ENCODE measurements at regions not wholly inside any gene's neighbourhood (a gene's known extent, or its start where the extent isn't known, plus 50 kb on each side); places are given as distances from the start of the nearest gene placed in this dataset.

DNA sequence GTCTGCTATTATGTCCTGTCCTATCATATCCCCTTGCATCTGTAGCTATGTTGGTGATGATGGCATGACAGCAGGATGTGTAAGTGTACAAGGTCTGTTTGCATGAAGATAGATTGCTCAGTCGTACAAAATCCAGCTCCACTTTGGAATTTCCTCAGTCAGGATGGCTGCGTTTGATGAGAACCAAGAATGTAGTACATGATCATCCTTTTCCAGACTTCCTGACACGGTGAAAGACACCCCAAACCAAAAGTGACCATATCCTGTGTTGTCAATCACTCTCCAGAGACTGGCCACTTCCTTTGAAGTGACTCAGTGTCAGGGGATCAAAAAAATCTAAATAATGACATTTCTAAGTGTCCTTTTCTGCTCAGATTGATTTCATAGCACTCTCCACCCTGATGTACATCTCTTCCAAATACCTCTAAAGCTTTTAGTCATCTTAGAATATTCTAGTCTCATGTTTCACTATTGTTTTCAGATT is 213.4 kb downstream of the PLK2 start:
- DNase-seq, result no peak

GRCh38 chr5:58245476-58245840 is 214.4 kb downstream of the PLK2 start:
- DNase-seq, result no peak

GRCh38 chr5:58244819-58245475 is 214.9 kb downstream of the PLK2 start:
- no peak for DNase-seq

- no peak for DNase-seq
These were observed 218.5 kb downstream of the PLK2 start for GRCh38 chr5:58241389-58241788.

DNA sequence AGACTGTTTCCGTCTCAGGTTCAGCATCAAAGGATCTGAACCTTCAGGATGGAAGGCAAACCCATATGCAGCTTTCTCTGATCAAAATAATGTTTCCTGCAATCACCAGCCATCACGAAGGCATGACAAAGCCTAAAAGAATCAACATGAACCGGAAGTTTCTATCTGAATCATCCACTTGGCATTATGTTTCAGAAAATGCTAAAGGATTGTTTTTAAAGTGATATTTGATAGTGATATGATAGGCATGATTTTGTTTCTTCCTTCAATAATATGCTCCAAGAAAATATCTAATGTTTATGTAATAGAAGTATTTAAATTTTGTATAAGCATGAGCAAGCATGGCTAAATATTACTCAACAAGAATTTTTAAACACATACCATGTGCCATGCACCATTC is 219.6 kb downstream of the PLK2 start:
- DNase-seq, result no peak

DNA sequence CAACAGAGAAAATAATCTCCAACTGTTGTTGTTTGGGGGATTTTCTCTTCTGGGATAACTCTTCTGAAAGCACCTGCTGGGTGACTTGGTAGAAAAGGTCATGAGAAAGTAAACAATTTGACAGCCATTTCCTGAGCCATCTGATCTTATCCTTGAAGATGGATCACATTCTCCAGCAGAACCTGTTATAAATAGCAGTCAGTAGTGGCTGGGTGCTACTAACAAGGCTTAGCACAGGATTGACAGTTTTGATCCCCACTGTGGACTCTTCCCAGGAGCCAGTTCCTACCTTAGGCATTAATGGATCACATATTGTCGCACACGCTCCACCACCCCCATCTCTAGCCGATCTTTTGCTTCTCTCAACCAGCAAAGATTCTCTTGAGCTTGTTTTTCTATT is 220.2 kb downstream of the PLK2 start:
- no peak for DNase-seq

DNA sequence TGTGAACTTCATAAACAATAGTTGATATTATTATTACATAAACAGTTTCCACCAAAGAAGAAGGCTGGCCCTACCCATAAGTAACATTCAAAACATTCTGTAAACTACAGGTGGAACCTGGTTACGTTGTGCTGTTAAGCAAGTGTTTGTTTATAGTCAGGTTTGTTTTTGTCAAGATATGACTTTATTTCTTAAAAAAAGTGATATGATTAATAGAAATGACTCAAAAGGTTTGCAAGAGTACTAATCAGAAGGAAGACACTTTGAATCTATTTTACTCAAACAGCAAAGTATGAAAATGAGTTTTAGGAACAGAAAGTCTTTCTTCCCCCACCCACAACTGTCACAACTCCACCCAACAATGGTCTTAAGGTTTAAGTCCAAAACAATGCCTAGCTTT is 220.8 kb downstream of the PLK2 start:
- no peak for DNase-seq

DNA sequence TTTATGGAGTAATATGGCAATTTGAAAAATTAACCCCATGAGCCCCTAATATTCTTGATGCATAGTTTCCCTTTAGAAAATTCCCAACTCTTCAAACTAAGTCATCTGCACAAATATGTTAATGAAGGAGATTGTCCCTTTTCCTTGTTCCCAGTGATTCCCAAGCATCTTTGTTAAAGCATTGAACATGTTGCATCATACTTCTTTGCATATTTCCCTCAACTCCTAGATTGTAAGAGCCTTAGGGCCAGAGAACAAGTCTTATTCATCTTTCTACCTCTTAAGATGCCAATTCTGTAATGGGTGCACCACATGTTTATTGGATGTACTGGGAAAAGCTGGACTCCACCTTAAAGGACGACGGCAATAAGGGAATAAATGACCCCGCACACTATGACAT is 223.4 kb downstream of the PLK2 start:
- DNase-seq, result no peak

GRCh38 chr5:58235299-58235698 is 224.6 kb downstream of the PLK2 start:
- no peak for DNase-seq

DNA sequence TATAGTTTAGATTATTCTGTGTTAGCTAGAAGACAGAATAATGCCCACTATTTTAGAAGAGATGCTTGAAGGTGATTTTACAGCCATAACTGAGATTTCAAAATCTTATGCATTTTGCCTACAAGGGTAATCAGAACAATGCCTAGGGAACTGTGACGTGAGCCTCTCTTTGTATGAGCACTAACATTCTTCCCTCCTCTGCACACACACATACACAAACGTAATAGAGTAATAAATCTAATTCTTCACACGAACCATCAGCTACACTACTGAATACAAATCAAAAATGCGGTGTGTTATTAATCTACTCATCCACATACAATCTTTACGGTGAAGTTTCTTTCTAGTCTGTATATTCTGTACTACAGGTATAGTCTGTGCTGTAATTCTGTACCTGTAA is 227.8 kb downstream of the PLK2 start:
- DNase-seq, result no peak

DNA sequence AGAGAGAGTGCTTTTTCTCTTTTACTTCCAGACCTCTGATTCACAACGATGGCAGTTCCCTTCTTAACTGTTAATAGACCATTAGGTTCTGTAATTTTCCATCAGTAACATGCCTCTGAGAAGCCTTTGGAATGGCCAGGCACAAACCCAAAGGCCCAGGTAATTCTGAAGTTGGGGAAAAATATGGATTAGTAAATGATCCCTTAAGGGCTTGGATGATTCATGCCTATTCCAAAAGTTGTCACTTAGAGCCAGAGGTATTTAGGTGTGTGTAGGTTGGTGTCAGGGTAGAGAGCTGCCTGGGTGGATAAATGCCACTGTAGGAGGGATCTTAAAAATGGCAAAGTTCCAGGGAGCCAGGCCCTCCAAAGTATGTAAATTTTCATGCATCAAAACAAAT is 228.8 kb downstream of the PLK2 start:
- no peak for DNase-seq

DNA sequence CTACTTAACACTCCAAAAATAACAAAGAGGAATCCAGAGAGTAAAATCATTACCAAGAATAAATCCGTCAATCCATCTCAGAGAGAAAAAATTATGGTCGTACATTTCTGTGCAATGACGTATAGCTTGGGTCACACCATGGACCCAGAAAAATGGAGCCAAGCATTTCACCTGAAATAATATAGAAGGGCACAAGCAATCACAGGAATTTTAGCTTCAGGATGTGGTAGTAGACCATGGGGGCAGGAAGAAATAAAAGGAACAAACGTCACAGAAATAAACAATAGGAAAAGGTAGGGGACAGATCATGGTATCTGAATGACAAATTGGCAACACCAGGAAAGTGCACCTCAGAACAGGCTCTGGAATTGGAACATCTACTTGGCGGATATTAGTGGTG is 231.0 kb downstream of the PLK2 start:
- DNase-seq, result no peak

DNA sequence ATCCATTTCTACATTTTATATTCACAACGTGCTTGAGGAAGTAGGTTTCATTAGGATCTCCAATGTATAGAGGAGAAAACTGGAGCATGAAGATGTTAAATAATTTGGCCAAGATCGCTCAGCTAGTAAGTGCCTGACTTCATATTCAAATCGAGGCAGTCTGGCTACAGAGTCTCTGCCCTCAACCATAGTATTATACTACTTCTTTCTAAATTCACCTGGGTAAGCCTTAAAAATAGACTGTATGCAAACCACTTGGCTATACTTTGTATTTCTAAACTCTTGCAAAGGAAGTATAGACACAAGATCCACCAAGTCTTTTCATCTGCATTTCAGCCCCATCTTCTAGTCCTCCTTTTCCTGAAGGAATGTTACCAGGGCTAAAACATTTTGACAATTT is 232.0 kb downstream of the PLK2 start:
- no peak for DNase-seq

DNA sequence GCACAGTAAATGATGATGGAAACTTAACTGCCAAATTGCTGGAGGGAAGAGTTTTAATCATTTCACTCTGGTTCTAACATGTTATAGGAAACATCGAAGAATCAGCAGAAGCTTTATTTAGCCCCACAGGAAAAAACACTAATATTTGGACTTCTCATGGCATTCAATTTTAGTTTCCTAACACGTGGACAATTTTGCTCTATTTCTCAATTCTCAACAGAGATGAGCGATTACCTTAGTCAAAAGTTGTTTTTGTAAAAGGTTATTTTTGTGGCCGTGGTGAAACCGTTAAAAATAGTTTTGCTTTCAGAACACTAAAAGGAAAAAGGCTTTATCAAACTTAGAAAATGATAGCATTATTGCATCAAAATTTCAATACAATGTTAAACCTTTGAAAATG is 235.2 kb downstream of the PLK2 start:
- no peak for DNase-seq

- DNase-seq, result no peak
These were observed 235.7 kb downstream of the PLK2 start for GRCh38 chr5:58224221-58224620.

DNA sequence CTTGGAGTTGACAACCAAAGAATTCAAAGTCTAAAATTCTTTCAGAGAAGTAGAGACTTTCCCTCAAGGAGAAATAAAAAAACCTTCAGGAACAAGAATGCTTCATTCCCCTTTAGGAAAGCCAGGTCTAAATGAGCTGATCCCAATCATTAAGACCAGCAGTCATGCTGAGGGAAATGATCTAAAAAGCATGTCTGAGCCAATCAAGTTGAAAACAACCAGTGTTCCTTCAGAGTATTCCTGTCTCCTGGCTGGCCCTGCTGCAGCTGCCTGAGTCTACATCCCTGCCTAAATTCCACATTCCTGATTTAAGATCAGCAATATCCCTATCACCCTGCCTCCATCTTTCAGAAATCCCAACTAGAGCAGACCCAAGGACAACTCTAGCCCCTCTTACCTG is 244.5 kb downstream of the PLK2 start:
- no peak for DNase-seq

GRCh38 chr5:58211441-58211840 is 248.4 kb downstream of the PLK2 start:
- no peak for DNase-seq

- no peak for DNase-seq
These were observed 251.2 kb downstream of the PLK2 start for GRCh38 chr5:58208674-58209073.

DNA sequence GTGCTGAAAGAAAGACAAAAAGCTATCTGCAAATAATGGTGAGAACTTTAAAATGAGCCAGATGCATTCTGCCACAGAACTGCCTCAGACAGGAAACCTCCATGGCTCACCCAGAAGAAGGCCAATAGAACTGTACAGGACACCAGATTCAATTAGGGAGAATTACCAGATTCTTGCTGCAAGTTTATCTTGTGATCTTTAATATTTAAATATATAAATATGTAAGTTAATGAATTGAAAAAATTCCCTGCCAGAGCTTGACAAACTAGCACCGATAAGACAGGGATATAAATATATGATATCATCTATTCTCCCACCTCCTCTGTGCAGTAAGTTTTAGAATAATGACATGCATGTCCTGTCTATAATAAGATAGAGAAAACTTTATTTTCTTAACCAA is 252.8 kb downstream of the PLK2 start:
- no peak for DNase-seq

DNA sequence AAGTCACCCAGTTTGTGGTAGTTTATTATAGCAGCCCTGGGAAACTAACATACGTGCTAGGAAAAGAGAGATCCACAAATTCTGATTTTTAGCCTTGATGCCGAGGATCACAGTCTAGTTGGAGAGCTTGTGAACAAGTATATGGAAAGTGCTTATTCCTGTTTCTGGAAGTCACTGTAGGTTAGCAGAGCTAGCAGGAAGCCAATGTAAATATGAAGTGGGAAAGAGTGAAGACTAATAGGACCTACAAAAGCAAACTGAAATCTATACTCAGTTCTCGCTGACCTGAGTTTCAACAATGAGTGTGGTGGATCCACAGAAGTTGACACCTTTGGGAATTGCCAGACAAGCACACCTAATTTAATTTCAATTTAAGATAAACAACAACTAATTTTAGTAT is 254.9 kb downstream of the PLK2 start:
- no peak for DNase-seq

DNA sequence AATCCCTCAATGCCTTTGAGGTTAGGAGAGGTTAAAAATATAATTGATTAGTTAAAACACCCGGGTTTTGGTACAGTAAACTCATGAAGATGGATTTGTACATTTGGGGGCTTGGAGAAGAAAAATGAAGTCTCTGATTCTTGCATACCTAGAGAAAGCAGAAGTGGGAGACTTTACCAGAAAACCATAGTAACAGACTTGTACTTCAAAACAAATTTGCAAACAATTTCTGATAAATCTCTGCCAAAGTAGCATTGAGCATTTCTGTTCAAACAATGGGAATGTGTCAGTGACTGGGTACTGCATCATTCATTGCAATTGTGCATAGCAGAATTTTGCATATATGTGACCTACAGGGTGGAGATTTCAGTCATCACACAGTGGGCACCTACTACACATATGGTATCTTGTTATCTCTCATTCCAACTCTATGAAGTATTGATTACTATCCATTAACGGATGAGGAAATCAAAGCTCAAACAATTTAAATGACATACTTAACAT is 256.9 kb downstream of the PLK2 start:
- DNase-seq, result no peak

DNA sequence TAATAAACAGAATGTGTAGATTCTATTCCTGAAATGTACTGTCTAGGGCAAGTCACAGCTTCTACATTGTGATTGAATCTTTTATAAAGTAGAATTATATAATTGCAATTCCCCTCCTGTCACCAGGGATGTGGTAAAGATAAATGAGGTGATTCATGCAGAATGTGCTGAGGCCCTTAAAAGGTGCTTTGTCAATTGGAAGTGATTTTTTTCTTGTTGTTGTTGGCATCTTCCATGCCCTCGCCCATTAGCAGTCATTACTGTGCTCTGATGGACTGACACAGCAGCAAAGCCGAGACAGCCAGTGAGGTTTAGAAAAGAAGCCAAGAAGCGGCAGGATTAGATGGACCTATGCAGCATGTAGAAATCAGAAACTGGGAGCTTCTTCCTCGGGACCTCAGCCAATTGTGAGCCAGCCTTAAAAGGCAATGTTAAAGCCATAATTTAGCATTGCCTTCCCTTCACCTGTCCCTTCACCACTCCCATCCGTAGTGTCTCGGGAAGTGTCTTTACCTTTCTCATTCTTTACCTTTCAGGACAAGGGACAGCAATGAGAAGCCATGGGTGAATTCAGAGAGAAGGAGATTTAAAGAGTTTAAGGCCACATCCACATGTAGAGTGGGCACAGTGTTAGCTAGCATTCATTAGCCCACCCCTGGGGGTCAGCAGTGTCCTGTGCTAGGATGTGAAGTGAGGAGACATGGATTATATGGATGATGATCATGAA is 257.8 kb downstream of the PLK2 start:
- no peak for DNase-seq

DNA sequence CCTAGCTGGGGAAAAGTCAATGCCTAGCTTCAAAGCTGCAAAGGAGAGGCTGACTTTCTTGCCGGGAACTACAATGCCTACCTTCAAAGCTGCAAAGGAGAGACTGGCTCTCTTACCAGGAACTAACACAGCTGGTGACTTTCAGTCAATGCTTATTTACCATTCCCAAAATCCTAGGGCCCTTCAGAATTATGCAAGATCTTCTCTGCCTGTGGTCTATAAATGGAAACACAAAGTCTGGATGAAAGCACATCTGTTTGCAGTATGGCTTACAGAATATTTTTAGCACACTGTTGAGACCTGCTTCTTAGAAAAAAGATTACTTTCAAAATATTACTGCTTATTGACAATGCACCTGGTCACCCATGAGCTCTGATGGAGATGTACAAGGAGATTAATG is 259.4 kb downstream of the PLK2 start:
- no peak for DNase-seq

DNA sequence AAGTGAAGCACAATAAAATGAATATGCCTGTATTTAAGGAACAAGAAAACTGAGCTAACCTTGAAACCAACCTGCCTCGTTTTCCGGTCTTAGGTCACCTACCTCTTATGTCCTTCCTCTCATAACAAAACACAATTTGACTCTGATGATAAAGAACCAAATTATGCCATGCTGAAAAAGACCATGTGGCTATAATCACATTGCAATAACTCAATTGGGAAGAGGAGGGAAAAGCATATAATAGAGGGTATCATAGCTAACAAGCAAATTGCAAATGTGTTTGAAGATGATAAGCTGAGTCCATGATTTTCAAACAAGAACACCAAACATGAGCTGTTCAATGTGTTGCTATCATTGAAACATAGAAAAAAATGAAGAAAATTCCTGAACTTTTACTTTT is 260.8 kb downstream of the PLK2 start:
- no peak for DNase-seq

- DNase-seq, result no peak
These were observed 261.6 kb downstream of the PLK2 start for GRCh38 chr5:58198330-58198729.

Data from CD4-positive, alpha-beta T cell treated with Interleukin-6 for 4 hours (primary cell).